GM12874 (cell line): ENCODE measurements at regions not wholly inside any gene's neighbourhood (a gene's known extent, or its start where the extent isn't known, plus 50 kb on each side); places are given as distances from the start of the nearest gene placed in this dataset.

Experiments used
- TF ChIP-seq, protein P1 (sequence below): IDR thresholded peaks from 2 replicates; pipeline ENCODE4 v1.5.1; 2011; ENCODE audit warnings: low read depth, mild to moderate bottlenecking, control low read depth, low read length, moderate library complexity; ENCODE audit not compliant: insufficient read depth

DNA sequence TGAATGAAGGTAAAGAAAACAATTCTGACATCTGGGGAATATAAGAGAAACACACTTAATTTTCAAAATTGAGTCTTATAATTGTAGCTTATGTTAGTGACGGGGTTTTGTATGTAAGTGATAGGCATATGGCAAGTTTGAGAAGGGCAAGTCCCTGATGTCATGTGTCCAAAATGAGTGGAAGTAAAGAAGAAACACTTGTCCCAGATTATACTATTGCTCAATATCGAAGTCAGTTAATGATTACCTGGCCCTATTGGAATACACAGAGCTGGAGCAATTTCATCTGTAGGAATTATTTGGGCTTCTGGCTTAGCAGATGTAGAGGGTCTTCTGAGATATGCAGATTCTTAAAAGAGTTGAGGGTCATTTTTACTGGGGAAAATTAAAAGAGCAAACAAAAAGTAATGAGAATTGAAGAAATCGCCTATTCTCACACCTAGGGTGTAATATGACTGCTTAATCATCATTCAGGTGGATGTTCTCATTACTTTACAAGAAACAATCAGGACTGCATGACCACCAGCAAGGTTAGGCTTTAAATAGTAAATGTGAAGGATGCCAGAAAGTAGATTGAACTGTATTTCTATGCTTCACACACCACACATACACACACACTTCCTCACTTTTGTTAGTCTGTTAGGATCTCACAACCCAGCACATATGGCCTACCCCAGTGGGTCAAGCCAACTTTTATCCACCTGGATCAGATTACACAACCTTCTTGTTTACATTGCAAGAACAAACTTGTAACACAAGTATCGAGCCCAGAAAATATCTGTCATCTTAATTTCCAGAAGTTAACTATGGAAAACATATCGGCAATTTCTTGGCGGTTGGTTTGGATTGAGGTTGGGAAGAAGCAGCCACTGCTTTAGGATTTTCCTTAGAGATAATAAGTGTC, 183.3 kb upstream of the LRRC3B start:
- TF ChIP-seq, protein P1, sequence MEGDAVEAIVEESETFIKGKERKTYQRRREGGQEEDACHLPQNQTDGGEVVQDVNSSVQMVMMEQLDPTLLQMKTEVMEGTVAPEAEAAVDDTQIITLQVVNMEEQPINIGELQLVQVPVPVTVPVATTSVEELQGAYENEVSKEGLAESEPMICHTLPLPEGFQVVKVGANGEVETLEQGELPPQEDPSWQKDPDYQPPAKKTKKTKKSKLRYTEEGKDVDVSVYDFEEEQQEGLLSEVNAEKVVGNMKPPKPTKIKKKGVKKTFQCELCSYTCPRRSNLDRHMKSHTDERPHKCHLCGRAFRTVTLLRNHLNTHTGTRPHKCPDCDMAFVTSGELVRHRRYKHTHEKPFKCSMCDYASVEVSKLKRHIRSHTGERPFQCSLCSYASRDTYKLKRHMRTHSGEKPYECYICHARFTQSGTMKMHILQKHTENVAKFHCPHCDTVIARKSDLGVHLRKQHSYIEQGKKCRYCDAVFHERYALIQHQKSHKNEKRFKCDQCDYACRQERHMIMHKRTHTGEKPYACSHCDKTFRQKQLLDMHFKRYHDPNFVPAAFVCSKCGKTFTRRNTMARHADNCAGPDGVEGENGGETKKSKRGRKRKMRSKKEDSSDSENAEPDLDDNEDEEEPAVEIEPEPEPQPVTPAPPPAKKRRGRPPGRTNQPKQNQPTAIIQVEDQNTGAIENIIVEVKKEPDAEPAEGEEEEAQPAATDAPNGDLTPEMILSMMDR, result no peak

DNA sequence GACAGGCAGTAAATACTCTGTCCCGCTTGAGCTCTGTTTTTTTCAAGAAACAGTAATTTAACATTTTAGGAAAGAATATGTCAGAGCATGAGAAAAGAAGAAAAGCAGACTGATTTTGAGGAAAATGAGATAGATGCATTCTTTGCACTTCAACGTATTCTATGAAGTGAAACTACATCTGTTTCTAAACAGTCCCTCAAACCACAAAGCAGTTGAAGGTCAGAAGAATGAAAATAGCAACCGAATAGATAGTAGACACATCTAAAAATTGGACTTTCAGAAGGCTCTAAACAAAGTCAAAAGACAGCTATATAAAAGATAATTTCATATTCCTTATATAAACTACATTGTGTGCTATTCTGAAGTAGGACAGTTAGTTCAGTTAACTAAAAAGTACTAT, 172.6 kb upstream of the LRRC3B start:
- TF ChIP-seq, protein P1, result no peak

DNA sequence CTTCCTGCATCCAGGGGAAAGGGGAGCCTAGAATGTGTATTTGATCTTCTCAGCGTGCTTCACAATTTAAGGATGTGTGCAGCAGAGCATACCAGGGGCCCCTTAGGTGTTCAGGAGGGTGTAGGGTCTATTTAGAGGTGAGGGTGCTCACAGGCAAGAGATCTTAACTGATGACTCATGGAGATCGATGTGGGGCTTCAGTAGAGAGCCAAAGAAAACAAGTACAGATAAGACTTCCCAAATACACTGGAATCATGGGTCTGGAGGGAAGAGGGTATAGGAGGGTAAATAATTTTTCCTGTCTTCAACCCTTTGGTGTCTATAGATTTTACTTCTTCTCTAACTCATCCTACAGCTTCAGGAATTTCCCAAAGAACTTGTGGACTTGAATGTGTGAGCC, 170.2 kb upstream of the LRRC3B start:
- TF ChIP-seq, protein P1, result no peak

DNA sequence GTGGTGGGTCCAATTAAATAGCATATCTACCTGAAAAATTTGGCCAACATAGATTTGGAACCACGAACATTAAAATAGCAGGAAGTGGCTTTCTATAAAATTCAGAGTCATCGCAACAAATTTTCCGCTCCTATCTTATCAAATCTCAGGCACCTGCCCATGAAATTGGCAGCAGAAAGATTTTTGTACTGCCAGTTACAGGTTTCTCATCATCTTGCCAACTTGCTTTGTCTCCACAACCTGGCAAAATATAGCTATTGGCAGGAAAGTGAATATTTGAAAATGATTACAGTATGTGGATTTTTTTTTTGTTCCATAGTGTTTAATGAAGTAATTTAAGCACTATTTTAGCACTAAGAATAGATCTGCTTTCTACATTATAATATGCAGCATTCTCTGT, 161.6 kb upstream of the LRRC3B start:
- TF ChIP-seq, protein P1, result no peak

DNA sequence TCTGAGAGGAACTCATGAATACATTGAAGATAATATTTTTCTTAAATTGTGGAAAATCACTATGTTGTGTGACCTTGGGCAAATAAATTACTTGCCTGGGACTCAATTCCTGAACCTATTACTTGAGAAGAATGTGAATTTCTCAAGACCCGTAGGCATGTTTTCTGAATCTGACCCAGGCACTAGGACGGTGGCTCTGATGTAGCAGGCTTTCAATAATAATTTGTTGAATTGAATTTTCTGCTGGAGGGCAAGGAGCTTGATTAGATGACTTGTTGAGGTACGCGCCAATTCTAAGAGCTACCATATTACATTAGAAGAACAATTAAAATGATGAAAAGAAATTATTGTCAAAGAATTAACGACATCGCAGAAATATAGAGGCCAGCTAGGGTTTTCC, 150.2 kb upstream of the LRRC3B start:
- TF ChIP-seq, protein P1, result no peak

DNA sequence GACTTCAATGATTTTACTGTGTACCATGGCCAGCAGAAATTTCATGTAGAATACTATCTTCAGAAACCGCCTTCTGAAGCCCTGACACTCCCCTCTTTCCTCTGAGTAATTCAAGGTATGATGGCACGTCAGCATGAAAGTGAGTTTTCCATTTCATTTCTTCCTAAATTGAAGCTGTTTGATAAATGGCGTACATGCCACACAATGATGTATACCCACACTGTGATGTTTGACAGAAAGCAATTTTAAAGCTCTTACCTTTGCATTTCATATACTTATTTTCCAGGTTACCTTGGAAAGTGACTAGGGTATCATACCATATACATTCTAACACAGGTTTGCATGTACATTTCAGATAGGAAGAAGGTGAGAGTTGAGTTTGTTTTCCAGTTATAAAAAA, 147.9 kb upstream of the LRRC3B start:
- TF ChIP-seq, protein P1, result no peak

DNA sequence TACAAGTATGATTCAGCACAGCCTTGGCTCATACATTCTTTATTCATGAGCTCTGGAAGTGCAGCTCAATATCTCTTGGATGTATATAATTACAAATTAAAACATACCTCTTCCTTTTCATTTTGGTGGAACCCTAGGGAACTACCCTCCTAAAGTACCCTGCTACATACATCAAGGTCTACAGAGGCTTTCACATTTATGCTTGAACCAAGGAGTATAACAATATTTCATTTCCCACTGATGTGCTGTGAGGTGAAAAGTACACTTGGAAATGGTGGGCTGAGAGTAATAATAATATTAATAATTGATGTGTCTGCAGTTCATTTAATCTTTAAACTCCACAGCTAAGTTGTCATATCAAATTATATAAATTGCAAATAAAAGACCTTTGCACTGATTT, 142.2 kb upstream of the LRRC3B start:
- TF ChIP-seq, protein P1, result no peak
